H1 (cell line): ENCODE measurements at regions not wholly inside any gene's neighbourhood (a gene's known extent, or its start where the extent isn't known, plus 50 kb on each side); places are given as distances from the start of the nearest gene placed in this dataset.

Experiments used
- CEBPB ChIP-seq: IDR thresholded peaks from 2 replicates; pipeline ENCODE4 v1.6.1; 2012; ENCODE audit warnings: low read depth, low read length
- FOSL1 ChIP-seq: IDR thresholded peaks from 2 replicates; pipeline ENCODE4 v1.6.1; 2011; ENCODE audit warnings: mild to moderate bottlenecking, low read depth, low read length, moderate library complexity; ENCODE audit not compliant: insufficient read depth
- HDAC6 ChIP-seq: IDR thresholded peaks from one replicate; pipeline ENCODE4 v1.7.1; 2012; ENCODE audit warnings: low read depth, mild to moderate bottlenecking, inconsistent platforms, low read length, moderate library complexity
- SIN3A ChIP-seq, 2 experiments: IDR thresholded peaks in 1 of 2; conservative IDR thresholded peaks in 1 of 2; 2 replicates each; pipeline ENCODE4 v1.6.1; 2011 to 2012; ENCODE audit warnings: low read length in 2 of 2, improper control_type of control experiment in 1 of 2, low read depth in 1 of 2, mild to moderate bottlenecking in 1 of 2
- TF ChIP-seq, protein P1 (sequence below): IDR thresholded peaks from 2 replicates; pipeline ENCODE4 v1.6.1; 2011; ENCODE audit warnings: low read length, improper control_type of control experiment
- TF ChIP-seq, protein P2 (sequence below), 3 experiments: IDR thresholded peaks; 1 replicate in 2 of 3; 2 replicates in 1 of 3; pipeline versions ENCODE4 v1.5.1 to v1.6.1; 2011; ENCODE audit warnings: low read length in 3 of 3, mild to moderate bottlenecking in 3 of 3, inconsistent platforms in 2 of 3, low read depth in 1 of 3, moderate library complexity in 1 of 3; ENCODE audit not compliant: insufficient read depth in 1 of 3; ENCODE audit errors: control extremely low read depth in 1 of 3

DNA sequence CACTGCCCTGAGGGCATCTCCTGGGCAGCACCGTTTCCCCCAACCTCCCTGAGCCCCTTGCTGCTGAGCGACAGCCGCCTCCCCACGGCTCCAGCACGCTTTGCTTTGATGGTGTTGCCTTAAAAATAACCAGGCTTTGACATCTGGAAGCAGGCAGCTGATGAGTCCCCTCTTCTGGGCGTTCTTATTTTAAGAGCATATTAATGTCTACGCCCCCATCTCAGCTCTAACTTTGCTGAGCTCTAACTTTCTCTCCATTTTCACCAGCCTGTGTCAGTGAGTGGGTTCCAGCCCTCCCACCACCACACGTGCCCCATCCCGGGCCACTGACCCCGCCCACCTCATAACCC, 70.2 kb downstream of the ADRA2C start:
- TF ChIP-seq CEBPB = no peak
- TF ChIP-seq, protein P1, sequence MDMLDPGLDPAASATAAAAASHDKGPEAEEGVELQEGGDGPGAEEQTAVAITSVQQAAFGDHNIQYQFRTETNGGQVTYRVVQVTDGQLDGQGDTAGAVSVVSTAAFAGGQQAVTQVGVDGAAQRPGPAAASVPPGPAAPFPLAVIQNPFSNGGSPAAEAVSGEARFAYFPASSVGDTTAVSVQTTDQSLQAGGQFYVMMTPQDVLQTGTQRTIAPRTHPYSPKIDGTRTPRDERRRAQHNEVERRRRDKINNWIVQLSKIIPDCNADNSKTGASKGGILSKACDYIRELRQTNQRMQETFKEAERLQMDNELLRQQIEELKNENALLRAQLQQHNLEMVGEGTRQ = no peak
- TF ChIP-seq, protein P2, sequence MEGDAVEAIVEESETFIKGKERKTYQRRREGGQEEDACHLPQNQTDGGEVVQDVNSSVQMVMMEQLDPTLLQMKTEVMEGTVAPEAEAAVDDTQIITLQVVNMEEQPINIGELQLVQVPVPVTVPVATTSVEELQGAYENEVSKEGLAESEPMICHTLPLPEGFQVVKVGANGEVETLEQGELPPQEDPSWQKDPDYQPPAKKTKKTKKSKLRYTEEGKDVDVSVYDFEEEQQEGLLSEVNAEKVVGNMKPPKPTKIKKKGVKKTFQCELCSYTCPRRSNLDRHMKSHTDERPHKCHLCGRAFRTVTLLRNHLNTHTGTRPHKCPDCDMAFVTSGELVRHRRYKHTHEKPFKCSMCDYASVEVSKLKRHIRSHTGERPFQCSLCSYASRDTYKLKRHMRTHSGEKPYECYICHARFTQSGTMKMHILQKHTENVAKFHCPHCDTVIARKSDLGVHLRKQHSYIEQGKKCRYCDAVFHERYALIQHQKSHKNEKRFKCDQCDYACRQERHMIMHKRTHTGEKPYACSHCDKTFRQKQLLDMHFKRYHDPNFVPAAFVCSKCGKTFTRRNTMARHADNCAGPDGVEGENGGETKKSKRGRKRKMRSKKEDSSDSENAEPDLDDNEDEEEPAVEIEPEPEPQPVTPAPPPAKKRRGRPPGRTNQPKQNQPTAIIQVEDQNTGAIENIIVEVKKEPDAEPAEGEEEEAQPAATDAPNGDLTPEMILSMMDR (IDR thresholded peaks at IDR 0.05; ENCODE audit: control extremely low read depth in 1 of 3, insufficient read depth in 1 of 3, low read depth in 1 of 3, low read length in 3 of 3) = no peak
- TF ChIP-seq FOSL1 = no peak
- no peak for TF ChIP-seq SIN3A (conservative IDR thresholded peaks at IDR 0.05 in 1 of 2, IDR thresholded peaks at IDR 0.05 in 1 of 2; ENCODE audit: low read depth in 1 of 2, low read length in 2 of 2)
- TF ChIP-seq HDAC6 = no peak
